ENCODE measurements at regions not wholly inside any gene's neighbourhood (a gene's known extent, or its start where the extent isn't known, plus 50 kb on each side); places are given as distances from the start of the nearest gene placed in this dataset.

- H3K36me3 Mint-ChIP-seq (ENCODE audit: low read depth) = no peaks in the 10 kb centered on the region
- H3K4me3 Mint-ChIP-seq (ENCODE audit: unreplicated experiment) = no peak overlapping the region
- peaks cover 4% of the 10 kb centered on the region for H3K9me3 Mint-ChIP-seq (ENCODE audit: low read depth)
- no peak overlapping the region for H3K27ac Mint-ChIP-seq (ENCODE audit: unreplicated experiment)
- TF ChIP-seq CTCF (IDR thresholded peaks at IDR 0.05) = no peak
- no peaks in the 10 kb centered on the region for H3K4me1 Mint-ChIP-seq (ENCODE audit: low read depth)
- DNase-seq (ENCODE audit: low spot score) = peak; percentile 65
- H3K27me3 Mint-ChIP-seq (ENCODE audit: low read depth) = peaks cover 22% of the 10 kb centered on the region
Measured at GRCh38 chr2:239473211-239473805, 72.5 kb upstream of the HDAC4 start.

- Mint-ChIP-seq H3K27me3 (ENCODE audit: low read depth) (peaks cover 22% of the 10 kb centered on the region), H3K36me3 (ENCODE audit: low read depth) (no peaks in the 10 kb centered on the region), H3K27ac (ENCODE audit: unreplicated experiment) (no peak overlapping the region), H3K4me1 (ENCODE audit: low read depth) (no peaks in the 10 kb centered on the region), H3K9me3 (ENCODE audit: low read depth) (peaks cover 4% of the 10 kb centered on the region), H3K4me3 (ENCODE audit: unreplicated experiment) (no peak overlapping the region)
- peak; percentile 18 for DNase-seq (ENCODE audit: low spot score)
- TF ChIP-seq CTCF (IDR thresholded peaks at IDR 0.05) = no peak
Measured at GRCh38 chr2:239472235-239472775, 71.5 kb upstream of the HDAC4 start.

DNA sequence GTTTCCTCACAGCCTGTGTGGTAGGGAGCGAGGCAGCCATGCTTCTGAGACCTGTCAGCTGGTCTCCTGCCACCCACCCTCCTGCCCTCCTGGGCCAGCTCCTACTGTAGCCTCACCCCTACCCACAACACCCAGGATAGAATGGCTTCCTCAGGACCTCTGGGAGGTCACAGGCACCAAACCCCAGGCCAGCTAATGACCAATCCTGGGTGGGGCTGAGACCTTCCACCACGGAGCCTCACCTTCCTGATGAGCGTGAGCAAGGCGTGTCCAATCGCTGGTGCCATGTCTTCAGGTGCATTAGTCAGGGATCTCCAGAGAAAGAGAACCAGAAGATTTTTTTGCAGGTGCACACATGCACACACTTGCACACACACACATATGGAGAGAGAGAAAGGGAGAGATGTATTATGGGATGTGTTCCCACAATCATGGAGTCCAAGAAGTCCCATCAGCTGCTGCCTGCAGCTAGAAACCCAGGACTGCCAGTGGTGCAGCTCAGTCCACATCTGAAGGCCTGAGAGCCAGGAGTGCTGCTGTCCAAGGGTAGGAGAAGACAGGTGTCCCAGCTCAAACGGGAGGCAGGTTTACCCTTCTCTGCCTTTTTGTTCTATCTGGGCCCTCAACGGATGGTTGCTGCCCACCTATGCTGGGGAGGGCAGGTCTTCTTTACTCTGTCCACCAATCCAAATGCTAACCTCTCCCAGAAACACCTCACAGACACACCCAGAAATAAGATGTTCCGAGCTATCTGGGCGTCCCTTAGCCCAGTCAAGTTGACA lies 70.4 kb upstream of the HDAC4 start:
- Mint-ChIP-seq H3K4me3 (ENCODE audit: unreplicated experiment) (no peak overlapping the region), H3K9me3 (ENCODE audit: low read depth) (peaks cover 4% of the 10 kb centered on the region), H3K36me3 (ENCODE audit: low read depth) (no peaks in the 10 kb centered on the region), H3K27me3 (ENCODE audit: low read depth) (peaks cover 22% of the 10 kb centered on the region), H3K27ac (ENCODE audit: unreplicated experiment) (no peak overlapping the region), H3K4me1 (ENCODE audit: low read depth) (no peaks in the 10 kb centered on the region)
- no peak for TF ChIP-seq CTCF (IDR thresholded peaks at IDR 0.05)
- peak; percentile 53 for DNase-seq (ENCODE audit: low spot score)

DNA sequence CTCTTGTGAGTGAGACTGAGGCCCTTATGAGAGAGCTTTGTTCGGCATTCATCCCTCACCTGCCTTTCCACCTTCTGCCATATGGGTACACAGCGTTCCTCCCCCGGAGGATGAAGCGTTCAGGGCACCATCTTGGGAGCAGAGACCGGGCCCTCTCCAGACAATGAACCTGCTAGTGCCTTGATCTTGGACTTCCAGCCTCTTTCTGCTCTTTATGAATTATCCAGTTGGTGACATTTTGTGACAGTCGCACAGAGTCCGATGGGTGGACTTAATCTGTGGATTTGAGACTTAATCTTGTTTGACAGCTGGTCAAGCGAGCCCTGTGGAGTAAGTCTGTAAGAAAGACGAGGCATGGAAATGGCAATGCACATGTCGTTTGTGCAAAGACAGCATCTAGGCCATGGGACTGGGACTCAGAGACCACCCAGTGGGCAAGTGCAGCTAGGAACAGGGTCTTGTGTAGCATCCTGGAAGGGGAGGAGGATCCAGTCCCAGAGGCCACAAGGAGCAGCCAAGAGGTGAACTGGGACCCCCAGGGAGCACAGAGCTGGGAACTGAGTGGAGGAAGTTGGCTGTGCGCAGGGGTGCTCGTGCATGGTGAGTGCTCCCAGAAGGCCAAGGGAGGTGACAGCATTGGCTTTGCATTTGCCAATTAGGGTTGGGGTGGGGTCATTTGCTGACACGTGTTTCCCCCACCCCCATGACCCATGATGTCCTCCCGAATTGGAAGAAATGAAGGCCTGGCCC lies 69.5 kb upstream of the HDAC4 start:
- Mint-ChIP-seq H3K36me3 (ENCODE audit: low read depth) (no peaks in the 10 kb centered on the region), H3K9me3 (ENCODE audit: low read depth) (peaks cover 4% of the 10 kb centered on the region)

More for the DNA sequence above, 69.5 kb upstream of the HDAC4 start:
- no peak for TF ChIP-seq CTCF (IDR thresholded peaks at IDR 0.05)
- H3K4me3 Mint-ChIP-seq (ENCODE audit: unreplicated experiment) = no peak overlapping the region
- H3K27ac Mint-ChIP-seq (ENCODE audit: unreplicated experiment) = no peak overlapping the region
- H3K27me3 Mint-ChIP-seq (ENCODE audit: low read depth) = peaks cover 22% of the 10 kb centered on the region
- peaks cover 3% of the 10 kb centered on the region for H3K4me1 Mint-ChIP-seq (ENCODE audit: low read depth)
- DNase-seq (ENCODE audit: low spot score) = peak; percentile 50

Data from chondrocyte (in vitro differentiated cells).